ENCODE measurements at regions not wholly inside any gene's neighbourhood (a gene's known extent, or its start where the extent isn't known, plus 50 kb on each side); places are given as distances from the start of the nearest gene placed in this dataset.

GRCh38 chr4:104138116-104138515 lies 356.6 kb downstream of the CXXC4 start (continued):
- no peak for TF ChIP-seq CUX1 (CRISPR knock-in tag; IDR thresholded peaks at IDR 0.05)
- no peak for TF ChIP-seq TSC22D4 (tag; IDR thresholded peaks at IDR 0.05)
- TF ChIP-seq BRD4 (IDR thresholded peaks at IDR 0.05), result no peak
- TF ChIP-seq NEUROD1 (IDR thresholded peaks at IDR 0.05; ENCODE audit: borderline replicate concordance, low read depth, low read length, partially characterized antibody), result no peak
- TF ChIP-seq GTF3C2 (IDR thresholded peaks at IDR 0.05; ENCODE audit: borderline replicate concordance, extremely low read depth, insufficient read length), result no peak
- TF ChIP-seq CREM (IDR thresholded peaks at IDR 0.05; ENCODE audit: low read depth), result no peak
- no peak for TF ChIP-seq CHD4 (IDR thresholded peaks at IDR 0.05; ENCODE audit: insufficient read depth, insufficient replicate concordance, low read depth, low read length, poor library complexity, severe bottlenecking)
- peak; percentile 20; the same call in 1 of the 2 replicates for TF ChIP-seq MAFG (tag; conservative IDR thresholded peaks at IDR 0.05)
- no peak for TF ChIP-seq RB1 (IDR thresholded peaks at IDR 0.05; ENCODE audit: low read depth)
- no peak for TF ChIP-seq ZBTB9 (CRISPR knock-in tag; IDR thresholded peaks at IDR 0.05)
